Skeletal muscle tissue (tissue), 3 donors: ENCODE measurements at regions not wholly inside any gene's neighbourhood (a gene's known extent, or its start where the extent isn't known, plus 50 kb on each side); places are given as distances from the start of the nearest gene placed in this dataset.

Experiments
- H3K27ac ChIP-seq: one replicate; pipeline ENCODE4 v1.7.0; 2013; ENCODE audit warnings: mild to moderate bottlenecking, low read depth, low read length, inconsistent platforms
- H3K27me3 ChIP-seq, 3 donors: one replicate each; pipeline ENCODE4 v1.7.0; 2013; ENCODE audit warnings: low read length in 3 of 3; ENCODE audit not compliant: control insufficient read depth in 3 of 3, insufficient read depth in 3 of 3
- H3K36me3 ChIP-seq, 3 donors: one replicate each; pipeline ENCODE4 v1.7.0; 2013; ENCODE audit warnings: low read length in 3 of 3; ENCODE audit not compliant: control insufficient read depth in 3 of 3, insufficient read depth in 3 of 3
- H3K4me1 ChIP-seq, 3 donors: one replicate each; pipeline ENCODE4 v1.7.0; 2013; ENCODE audit warnings: low read length in 3 of 3, mild to moderate bottlenecking in 3 of 3; ENCODE audit not compliant: control insufficient read depth in 3 of 3, insufficient read depth in 3 of 3
- H3K4me3 ChIP-seq, 3 donors: one replicate each; pipeline ENCODE4 v1.7.0; 2013; ENCODE audit warnings: low read length in 3 of 3
- H3K9ac ChIP-seq, 3 donors: one replicate each; pipeline ENCODE4 v1.7.0; 2013; ENCODE audit warnings: low read length in 3 of 3, mild to moderate bottlenecking in 3 of 3, moderate library complexity in 2 of 3, low read depth in 1 of 3
- H3K9me3 ChIP-seq, 3 donors: one replicate each; pipeline ENCODE4 v1.7.0; 2013; ENCODE audit warnings: low read length in 3 of 3; ENCODE audit not compliant: control insufficient read depth in 3 of 3
- donor health status: Osteomylitis.

- Histone ChIP-seq H3K27ac (no peak overlapping the region), H3K9me3 (no peaks in the 10 kb centered on the region), H3K4me1 (no peaks in the 10 kb centered on the region), H3K4me3 (no peak overlapping the region), H3K27me3 (no peaks in the 10 kb centered on the region), H3K9ac (no peak overlapping the region), H3K36me3 (no peaks in the 10 kb centered on the region)
Observed at GRCh38 chr3:107124885-107125284, 252.4 kb upstream of the CCDC54 start.

- Histone ChIP-seq H3K4me3 (no peak overlapping the region), H3K27me3 (no peaks in the 10 kb centered on the region), H3K9me3 (no peaks in the 10 kb centered on the region), H3K27ac (no peak overlapping the region), H3K4me1 (no peaks in the 10 kb centered on the region), H3K9ac (no peak overlapping the region), H3K36me3 (no peaks in the 10 kb centered on the region)
Observed at GRCh38 chr3:107128946-107129345, 248.3 kb upstream of the CCDC54 start.

- H3K27me3 ChIP-seq, result no peaks in the 10 kb centered on the region
- no peak overlapping the region for H3K9ac ChIP-seq
- no peak overlapping the region for H3K27ac ChIP-seq
- H3K9me3 ChIP-seq, result no peaks in the 10 kb centered on the region
- H3K4me1 ChIP-seq, result no peaks in the 10 kb centered on the region
- no peaks in the 10 kb centered on the region for H3K36me3 ChIP-seq
- H3K4me3 ChIP-seq, result no peak overlapping the region
Observed at GRCh38 chr3:107130089-107130700, 247.0 kb upstream of the CCDC54 start.

GRCh38 chr3:107132674-107133073 is 244.6 kb upstream of the CCDC54 start:
- Histone ChIP-seq H3K4me3 (no peak overlapping the region), H3K9me3 (no peaks in the 10 kb centered on the region), H3K4me1 (no peaks in the 10 kb centered on the region), H3K27me3 (no peaks in the 10 kb centered on the region), H3K27ac (no peak overlapping the region), H3K36me3 (no peaks in the 10 kb centered on the region), H3K9ac (no peak overlapping the region)

- H3K36me3 ChIP-seq, result no peaks in the 10 kb centered on the region
- no peaks in the 10 kb centered on the region for H3K4me1 ChIP-seq
- no peak overlapping the region for H3K27ac ChIP-seq
- no peaks in the 10 kb centered on the region for H3K9me3 ChIP-seq
- no peaks in the 10 kb centered on the region for H3K27me3 ChIP-seq
- H3K9ac ChIP-seq, result no peak overlapping the region
- no peak overlapping the region for H3K4me3 ChIP-seq
Observed at GRCh38 chr3:107133891-107134290, 243.3 kb upstream of the CCDC54 start.

GRCh38 chr3:107142171-107142570 is 235.1 kb upstream of the CCDC54 start:
- Histone ChIP-seq H3K4me1 (no peaks in the 10 kb centered on the region), H3K36me3 (no peaks in the 10 kb centered on the region), H3K9ac (no peak overlapping the region), H3K27me3 (no peaks in the 10 kb centered on the region), H3K9me3 (no peaks in the 10 kb centered on the region), H3K27ac (no peak overlapping the region), H3K4me3 (no peak overlapping the region)

GRCh38 chr3:107142786-107143575 is 234.3 kb upstream of the CCDC54 start:
- Histone ChIP-seq H3K36me3 (no peaks in the 10 kb centered on the region), H3K4me3 (no peak overlapping the region), H3K4me1 (no peaks in the 10 kb centered on the region), H3K9me3 (no peaks in the 10 kb centered on the region), H3K27me3 (no peaks in the 10 kb centered on the region), H3K9ac (no peak overlapping the region), H3K27ac (no peak overlapping the region)

- Histone ChIP-seq H3K27ac (no peak overlapping the region), H3K9ac (no peak overlapping the region), H3K4me3 (no peak overlapping the region), H3K36me3 (peaks cover 0 to 2% (median 0%) of the 10 kb centered on the region in 3 donors), H3K9me3 (no peaks in the 10 kb centered on the region), H3K27me3 (no peaks in the 10 kb centered on the region), H3K4me1 (peaks cover 0 to 2% (median 0%) of the 10 kb centered on the region in 3 donors)
Observed at GRCh38 chr3:107150675-107151074, 226.6 kb upstream of the CCDC54 start.

- Histone ChIP-seq H3K36me3 (peaks cover 0 to 2% (median 0%) of the 10 kb centered on the region in 3 donors), H3K9ac (no peak overlapping the region), H3K4me1 (peaks cover 0 to 2% (median 0%) of the 10 kb centered on the region in 3 donors), H3K27ac (no peak overlapping the region), H3K27me3 (no peaks in the 10 kb centered on the region), H3K4me3 (no peak overlapping the region), H3K9me3 (no peaks in the 10 kb centered on the region)
Observed at GRCh38 chr3:107153981-107154380, 223.3 kb upstream of the CCDC54 start.

GRCh38 chr3:107172411-107172810 is 204.8 kb upstream of the CCDC54 start:
- H3K27ac ChIP-seq, result no peak overlapping the region
- H3K9ac ChIP-seq, result no peak overlapping the region
- H3K27me3 ChIP-seq, result no peaks in the 10 kb centered on the region
- H3K9me3 ChIP-seq, result peaks cover 0 to 5% (median 0%) of the 10 kb centered on the region in 3 donors
- no peaks in the 10 kb centered on the region for H3K4me1 ChIP-seq
- H3K36me3 ChIP-seq, result no peaks in the 10 kb centered on the region
- no peak overlapping the region for H3K4me3 ChIP-seq
